ENCODE measurements at regions not wholly inside any gene's neighbourhood (a gene's known extent, or its start where the extent isn't known, plus 50 kb on each side); places are given as distances from the start of the nearest gene placed in this dataset.

GRCh38 chr13:22653866-22654265 is 526.9 kb upstream of the SGCG start:
- Mint-ChIP-seq H3K27me3 (ENCODE audit: low read depth) (no peaks in the 10 kb centered on the region), H3K27ac (ENCODE audit: unreplicated experiment) (no peak overlapping the region), H3K4me1 (no peaks in the 10 kb centered on the region), H3K9me3 (no peaks in the 10 kb centered on the region), H3K4me3 (no peak overlapping the region), H3K36me3 (ENCODE audit: low read depth) (no peaks in the 10 kb centered on the region)
- no peak for TF ChIP-seq CTCF (conservative IDR thresholded peaks at IDR 0.05)
- DNase-seq (ENCODE audit: low read depth, low spot score) = no peak

- H3K4me3 Mint-ChIP-seq = no peak overlapping the region
- no peaks in the 10 kb centered on the region for H3K4me1 Mint-ChIP-seq
- H3K27me3 Mint-ChIP-seq (ENCODE audit: low read depth) = no peaks in the 10 kb centered on the region
- H3K9me3 Mint-ChIP-seq = no peaks in the 10 kb centered on the region
- no peak for TF ChIP-seq CTCF (conservative IDR thresholded peaks at IDR 0.05)
- no peak overlapping the region for H3K27ac Mint-ChIP-seq (ENCODE audit: unreplicated experiment)
- no peaks in the 10 kb centered on the region for H3K36me3 Mint-ChIP-seq (ENCODE audit: low read depth)
- no peak for DNase-seq (ENCODE audit: low read depth, low spot score)
Observed at GRCh38 chr13:22655106-22655852, 525.5 kb upstream of the SGCG start.

GRCh38 chr13:22662771-22663170 is 518.0 kb upstream of the SGCG start:
- Mint-ChIP-seq H3K27ac (ENCODE audit: unreplicated experiment) (no peak overlapping the region), H3K36me3 (ENCODE audit: low read depth) (no peaks in the 10 kb centered on the region), H3K9me3 (peaks cover 2% of the 10 kb centered on the region), H3K4me3 (no peak overlapping the region), H3K27me3 (ENCODE audit: low read depth) (no peaks in the 10 kb centered on the region), H3K4me1 (peaks cover 4% of the 10 kb centered on the region)
- no peak for DNase-seq (ENCODE audit: low read depth, low spot score)
- no peak for TF ChIP-seq CTCF (conservative IDR thresholded peaks at IDR 0.05)

GRCh38 chr13:22665506-22665905 is 515.3 kb upstream of the SGCG start:
- Mint-ChIP-seq H3K4me3 (no peak overlapping the region), H3K4me1 (peaks cover 5% of the 10 kb centered on the region), H3K9me3 (peaks cover 2% of the 10 kb centered on the region), H3K27ac (ENCODE audit: unreplicated experiment) (no peak overlapping the region), H3K27me3 (ENCODE audit: low read depth) (no peaks in the 10 kb centered on the region), H3K36me3 (ENCODE audit: low read depth) (no peaks in the 10 kb centered on the region)
- no peak for TF ChIP-seq CTCF (conservative IDR thresholded peaks at IDR 0.05)
- no peak for DNase-seq (ENCODE audit: low read depth, low spot score)

- Mint-ChIP-seq H3K4me3 (no peak overlapping the region), H3K36me3 (ENCODE audit: low read depth) (peaks cover 9% of the 10 kb centered on the region), H3K27ac (ENCODE audit: unreplicated experiment) (no peak overlapping the region), H3K27me3 (ENCODE audit: low read depth) (no peaks in the 10 kb centered on the region), H3K4me1 (no peaks in the 10 kb centered on the region), H3K9me3 (peaks cover 15% of the 10 kb centered on the region)
- DNase-seq (ENCODE audit: low read depth, low spot score) = no peak
- no peak for TF ChIP-seq CTCF (conservative IDR thresholded peaks at IDR 0.05)
Observed at GRCh38 chr13:22690756-22691155, 490.0 kb upstream of the SGCG start.
